ENCODE measurements at regions not wholly inside any gene's neighbourhood (a gene's known extent, or its start where the extent isn't known, plus 50 kb on each side); places are given as distances from the start of the nearest gene placed in this dataset.

DNA sequence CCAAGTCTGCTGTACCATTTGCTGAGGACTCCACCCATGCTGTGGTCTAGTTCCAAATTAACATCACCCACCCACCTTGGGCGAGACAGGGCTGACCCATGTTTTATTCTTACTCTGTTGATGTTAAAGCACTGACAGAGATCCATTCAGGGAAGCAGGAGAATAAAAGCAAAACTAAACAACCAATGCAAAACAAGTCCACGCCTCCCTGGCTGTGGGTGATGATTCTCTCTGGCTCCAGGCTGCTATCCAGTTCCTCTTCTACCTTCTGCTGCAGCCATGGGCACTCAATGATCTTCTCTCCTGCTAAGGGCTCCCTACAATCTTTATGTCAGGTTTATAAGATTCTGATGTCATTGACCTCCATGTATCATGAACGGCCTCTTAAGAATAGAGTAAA, 786.6 kb upstream of the ID2 start:
- H3K9me3 ChIP-seq (ENCODE audit: low read depth) = no peaks in the 10 kb centered on the region
- TF ChIP-seq EZH2 (IDR thresholded peaks at IDR 0.05; ENCODE audit: insufficient read depth, poor library complexity, severe bottlenecking) = no peak
- no peak for TF ChIP-seq EZH2phosphoT487 (IDR thresholded peaks at IDR 0.05; ENCODE audit: insufficient read depth, low read depth)
- no peak overlapping the region for H3K4me3 ChIP-seq
- no peaks in the 10 kb centered on the region for H3K4me1 ChIP-seq (ENCODE audit: insufficient read depth)
- no peaks in the 10 kb centered on the region for H3K9me2 ChIP-seq (ENCODE audit: insufficient read depth)
- no peak overlapping the region for H3K27ac ChIP-seq
- H3K36me3 ChIP-seq (ENCODE audit: low read depth) = no peaks in the 10 kb centered on the region
- H3K79me2 ChIP-seq (ENCODE audit: insufficient read depth) = no peaks in the 10 kb centered on the region
- H2AFZ ChIP-seq = no peak overlapping the region
- H3K4me2 ChIP-seq (ENCODE audit: unreplicated experiment) = no peak overlapping the region
- in situ Hi-C loops (cut with MboI) = no loop called here
- H4K20me1 ChIP-seq (ENCODE audit: insufficient read depth) = no peaks in the 10 kb centered on the region
- 57 to 58% methylated on average over 3 of the region's 3 CpGs for WGBS, 2 experiments (ENCODE audit: low coverage in 1 of 2, low lambda C conversion rate in 2 of 2, missing lambda C conversion rate in 2 of 2)
- no peaks in the 10 kb centered on the region for H3K27me3 ChIP-seq (replicated peaks; ENCODE audit: insufficient read depth)
- H3F3A ChIP-seq (ENCODE audit: insufficient read depth) = no peaks in the 10 kb centered on the region
- no peak overlapping the region for H3K9ac ChIP-seq
- DNase-seq = no peak

DNA sequence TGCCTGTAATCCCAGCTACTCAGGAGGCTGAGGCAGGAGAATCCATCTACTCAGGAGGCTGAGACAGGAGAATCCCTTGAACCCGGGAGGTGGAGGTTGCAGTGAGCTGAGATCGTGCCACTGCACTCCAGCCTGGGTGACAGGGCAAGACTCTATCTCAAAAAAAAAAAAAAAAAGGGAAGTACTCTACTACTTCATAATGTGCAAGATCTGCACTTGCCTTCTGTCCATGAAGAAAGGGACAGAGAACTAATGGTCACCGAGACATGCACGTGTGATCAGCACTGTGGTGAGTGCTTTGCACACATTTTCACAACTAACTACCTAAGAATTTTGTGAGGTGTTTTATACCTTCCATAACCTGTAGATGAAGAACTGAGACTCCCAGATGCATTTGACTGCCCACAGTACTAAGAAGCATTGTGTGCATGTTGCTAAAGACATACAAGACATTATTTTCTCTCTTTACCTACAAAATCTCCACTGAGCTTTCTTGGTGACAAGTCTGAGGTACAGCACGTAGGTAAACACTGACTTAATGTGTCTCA, 784.8 kb upstream of the ID2 start:
- Histone ChIP-seq H3K9me2 (ENCODE audit: insufficient read depth) (no peaks in the 10 kb centered on the region), H3F3A (ENCODE audit: insufficient read depth) (no peaks in the 10 kb centered on the region), H3K4me2 (ENCODE audit: unreplicated experiment) (no peak overlapping the region), H3K9me3 (ENCODE audit: low read depth) (no peaks in the 10 kb centered on the region), H3K4me3 (no peak overlapping the region), H3K27me3 (replicated peaks; ENCODE audit: insufficient read depth) (no peaks in the 10 kb centered on the region), H3K36me3 (ENCODE audit: low read depth) (no peaks in the 10 kb centered on the region), H3K79me2 (ENCODE audit: insufficient read depth) (no peaks in the 10 kb centered on the region), H3K4me1 (ENCODE audit: insufficient read depth) (no peaks in the 10 kb centered on the region), H2AFZ (no peak overlapping the region), H4K20me1 (ENCODE audit: insufficient read depth) (no peaks in the 10 kb centered on the region), H3K9ac (no peak overlapping the region), H3K27ac (no peak overlapping the region)
- TF ChIP-seq EZH2phosphoT487 (IDR thresholded peaks at IDR 0.05; ENCODE audit: insufficient read depth, low read depth) = no peak
- no peak for TF ChIP-seq EZH2 (IDR thresholded peaks at IDR 0.05; ENCODE audit: insufficient read depth, poor library complexity, severe bottlenecking)
- in situ Hi-C loops (cut with MboI) = no loop called here
- DNase-seq = no peak
- 79 to 80% methylated on average over 5 of the region's 5 CpGs for WGBS, 2 experiments (ENCODE audit: low coverage in 1 of 2, low lambda C conversion rate in 2 of 2, missing lambda C conversion rate in 2 of 2)

DNA sequence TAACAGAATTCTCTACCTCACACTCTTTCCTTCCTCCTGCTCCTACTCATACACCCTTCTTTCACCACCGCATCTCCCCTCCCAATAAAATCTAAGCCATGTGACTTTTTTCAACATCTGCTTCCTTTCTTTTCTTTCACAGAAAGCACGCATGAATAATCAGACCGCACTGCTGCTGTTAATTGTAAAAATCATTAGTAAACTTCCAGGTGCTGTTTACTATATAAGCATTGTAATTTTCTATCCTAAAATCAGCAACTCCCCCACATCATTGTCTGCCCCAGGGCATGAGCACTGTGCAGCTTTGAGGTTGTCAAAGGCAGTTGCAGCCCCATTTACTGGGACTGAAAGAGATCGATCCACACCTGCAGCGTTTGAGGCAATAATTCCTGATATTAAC, 782.6 kb upstream of the ID2 start:
- Histone ChIP-seq H3K79me2 (ENCODE audit: insufficient read depth) (no peaks in the 10 kb centered on the region), H3K4me2 (ENCODE audit: unreplicated experiment) (no peak overlapping the region), H3K27ac (no peak overlapping the region), H3K9me2 (ENCODE audit: insufficient read depth) (no peaks in the 10 kb centered on the region), H3K9ac (no peak overlapping the region), H2AFZ (no peak overlapping the region), H3K27me3 (replicated peaks; ENCODE audit: insufficient read depth) (no peaks in the 10 kb centered on the region), H3K4me3 (no peak overlapping the region), H3F3A (ENCODE audit: insufficient read depth) (no peaks in the 10 kb centered on the region), H3K9me3 (ENCODE audit: low read depth) (no peaks in the 10 kb centered on the region), H4K20me1 (ENCODE audit: insufficient read depth) (no peaks in the 10 kb centered on the region), H3K36me3 (ENCODE audit: low read depth) (no peaks in the 10 kb centered on the region), H3K4me1 (ENCODE audit: insufficient read depth) (no peaks in the 10 kb centered on the region)
- no peak for DNase-seq
- in situ Hi-C loops (cut with MboI) = no loop called here
- WGBS, 2 experiments (ENCODE audit: low coverage in 1 of 2, low lambda C conversion rate in 2 of 2, missing lambda C conversion rate in 2 of 2) = 80% methylated on average over 5 of the region's 5 CpGs
- TF ChIP-seq EZH2 (IDR thresholded peaks at IDR 0.05; ENCODE audit: insufficient read depth, poor library complexity, severe bottlenecking) = no peak
- no peak for TF ChIP-seq EZH2phosphoT487 (IDR thresholded peaks at IDR 0.05; ENCODE audit: insufficient read depth, low read depth)

DNA sequence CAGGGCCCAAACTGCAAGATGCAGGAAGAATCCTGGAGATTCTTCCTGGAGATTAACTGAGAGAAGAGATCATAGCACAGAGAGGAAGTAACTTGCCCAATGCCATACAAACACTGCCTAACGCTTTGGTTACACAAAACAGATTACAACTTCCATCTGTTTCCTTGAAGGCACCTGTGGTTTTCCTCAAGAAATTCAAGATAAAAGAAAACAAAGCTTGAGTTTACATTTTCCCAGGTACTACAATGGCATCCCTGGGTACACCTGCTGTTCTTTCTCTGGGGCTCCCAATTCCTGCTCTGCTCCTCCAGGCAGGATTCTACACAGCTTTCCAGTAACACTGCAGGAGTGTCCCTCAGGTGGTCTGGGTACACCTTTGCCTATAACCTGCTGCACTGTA, 781.9 kb upstream of the ID2 start:
- in situ Hi-C loops (cut with MboI) = no loop called here
- H4K20me1 ChIP-seq (ENCODE audit: insufficient read depth) = no peaks in the 10 kb centered on the region
- no peak overlapping the region for H3K27ac ChIP-seq
- H3K36me3 ChIP-seq (ENCODE audit: low read depth) = no peaks in the 10 kb centered on the region
- WGBS, 2 experiments (ENCODE audit: low coverage in 1 of 2, low lambda C conversion rate in 2 of 2, missing lambda C conversion rate in 2 of 2) = 93 to 100% methylated on average over 1 of the region's 1 CpG
- H3F3A ChIP-seq (ENCODE audit: insufficient read depth) = no peaks in the 10 kb centered on the region
- no peaks in the 10 kb centered on the region for H3K27me3 ChIP-seq (replicated peaks; ENCODE audit: insufficient read depth)
- H3K9ac ChIP-seq = no peak overlapping the region
- TF ChIP-seq EZH2phosphoT487 (IDR thresholded peaks at IDR 0.05; ENCODE audit: insufficient read depth, low read depth) (no peak), EZH2 (IDR thresholded peaks at IDR 0.05; ENCODE audit: insufficient read depth, poor library complexity, severe bottlenecking) (no peak)
- H3K4me3 ChIP-seq = no peak overlapping the region
- no peak for DNase-seq
- no peak overlapping the region for H2AFZ ChIP-seq
- no peak overlapping the region for H3K4me2 ChIP-seq (ENCODE audit: unreplicated experiment)
- H3K9me2 ChIP-seq (ENCODE audit: insufficient read depth) = no peaks in the 10 kb centered on the region
- no peaks in the 10 kb centered on the region for H3K4me1 ChIP-seq (ENCODE audit: insufficient read depth)
- H3K9me3 ChIP-seq (ENCODE audit: low read depth) = no peaks in the 10 kb centered on the region
- H3K79me2 ChIP-seq (ENCODE audit: insufficient read depth) = no peaks in the 10 kb centered on the region

DNA sequence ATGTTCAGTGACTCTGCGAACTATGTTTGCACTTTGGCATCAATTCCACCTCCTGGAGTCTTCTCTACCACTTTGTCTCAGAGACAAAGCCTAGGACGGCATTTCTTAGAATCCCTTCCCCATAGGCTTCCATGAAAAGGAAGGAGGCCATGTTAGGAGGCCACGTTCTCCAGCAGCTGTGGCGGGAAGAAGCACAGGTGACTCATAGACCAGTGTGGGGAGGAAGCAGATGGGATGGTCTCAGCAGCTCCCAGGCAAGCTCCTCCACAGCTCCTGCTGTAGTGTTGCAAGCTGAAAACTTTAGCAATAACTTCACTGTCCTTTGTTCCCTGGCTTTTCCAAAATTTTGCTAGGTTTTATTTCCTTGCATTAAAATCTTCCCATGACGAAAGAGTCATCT, 781.3 kb upstream of the ID2 start:
- Histone ChIP-seq H3K36me3 (ENCODE audit: low read depth) (no peaks in the 10 kb centered on the region), H3K4me2 (ENCODE audit: unreplicated experiment) (no peak overlapping the region), H3K79me2 (ENCODE audit: insufficient read depth) (no peaks in the 10 kb centered on the region), H3K9ac (no peak overlapping the region), H4K20me1 (ENCODE audit: insufficient read depth) (no peaks in the 10 kb centered on the region), H3K27me3 (replicated peaks; ENCODE audit: insufficient read depth) (no peaks in the 10 kb centered on the region), H3K9me3 (ENCODE audit: low read depth) (no peaks in the 10 kb centered on the region), H3K9me2 (ENCODE audit: insufficient read depth) (no peaks in the 10 kb centered on the region), H3K27ac (no peak overlapping the region), H3K4me3 (no peak overlapping the region), H3K4me1 (ENCODE audit: insufficient read depth) (no peaks in the 10 kb centered on the region), H2AFZ (no peak overlapping the region), H3F3A (ENCODE audit: insufficient read depth) (no peaks in the 10 kb centered on the region)
- 77 to 83% methylated on average over 5 of the region's 5 CpGs for WGBS, 2 experiments (ENCODE audit: low coverage in 1 of 2, low lambda C conversion rate in 2 of 2, missing lambda C conversion rate in 2 of 2)
- no peak for TF ChIP-seq EZH2 (IDR thresholded peaks at IDR 0.05; ENCODE audit: insufficient read depth, poor library complexity, severe bottlenecking)
- no peak for TF ChIP-seq EZH2phosphoT487 (IDR thresholded peaks at IDR 0.05; ENCODE audit: insufficient read depth, low read depth)
- DNase-seq = peak; percentile 15
- in situ Hi-C loops (cut with MboI) = no loop called here

Measured in GM23248 (cell line).